GM19463 (cell line): ENCODE measurements at regions not wholly inside any gene's neighbourhood (a gene's known extent, or its start where the extent isn't known, plus 50 kb on each side); places are given as distances from the start of the nearest gene placed in this dataset.

Source experiments
- ATAC-seq: cut with Tn5 transposase; IDR thresholded peaks from one replicate; pipeline ENCODE4 v1.9.1; 2021; ENCODE audit warnings: mild to moderate bottlenecking, moderate library complexity; ENCODE audit not compliant: unreplicated experiment

GRCh38 chr6:47360388-47360787 lies 50.7 kb upstream of the TNFRSF21 start:
- ATAC-seq = peak; percentile 42

- ATAC-seq = no peak
These were observed 53.3 kb upstream of the TNFRSF21 start for GRCh38 chr6:47362857-47363461.

GRCh38 chr6:47363736-47364135 lies 54.0 kb upstream of the TNFRSF21 start:
- no peak for ATAC-seq

- ATAC-seq = no peak
These were observed 56.7 kb upstream of the TNFRSF21 start for GRCh38 chr6:47366335-47366890.

GRCh38 chr6:47371139-47371869 lies 61.6 kb upstream of the TNFRSF21 start:
- no peak for ATAC-seq

- ATAC-seq = no peak
These were observed 62.2 kb upstream of the TNFRSF21 start for GRCh38 chr6:47371870-47372255.

- ATAC-seq = no peak
These were observed 62.6 kb upstream of the TNFRSF21 start for GRCh38 chr6:47372318-47372717.

GRCh38 chr6:47375426-47375825 lies 65.7 kb upstream of the TNFRSF21 start:
- no peak for ATAC-seq

- ATAC-seq = peak; percentile 92
These were observed 67.2 kb upstream of the TNFRSF21 start for GRCh38 chr6:47376930-47377329.

GRCh38 chr6:47377971-47378370 lies 68.3 kb upstream of the TNFRSF21 start:
- ATAC-seq = no peak

- no peak for ATAC-seq
These were observed 69.6 kb upstream of the TNFRSF21 start for GRCh38 chr6:47379328-47379727.

- no peak for ATAC-seq
These were observed 70.5 kb upstream of the TNFRSF21 start for GRCh38 chr6:47380251-47380650.

GRCh38 chr6:47381036-47381435 lies 71.3 kb upstream of the TNFRSF21 start:
- no peak for ATAC-seq

GRCh38 chr6:47383360-47383759 lies 73.7 kb upstream of the TNFRSF21 start:
- no peak for ATAC-seq

- no peak for ATAC-seq
These were observed 82.0 kb upstream of the TNFRSF21 start for GRCh38 chr6:47391675-47392074.

GRCh38 chr6:47392251-47392650 lies 82.5 kb upstream of the TNFRSF21 start:
- no peak for ATAC-seq

GRCh38 chr6:47396401-47397069 lies 81.1 kb upstream of the CD2AP start:
- no peak for ATAC-seq

- ATAC-seq = no peak
These were observed 77.0 kb upstream of the CD2AP start for GRCh38 chr6:47400581-47400980.

GRCh38 chr6:47402081-47402480 lies 75.5 kb upstream of the CD2AP start:
- no peak for ATAC-seq

GRCh38 chr6:47403056-47403455 lies 74.5 kb upstream of the CD2AP start:
- ATAC-seq = no peak

GRCh38 chr6:47403801-47404200 lies 73.8 kb upstream of the CD2AP start:
- no peak for ATAC-seq

GRCh38 chr6:47404435-47404834 lies 73.2 kb upstream of the CD2AP start:
- no peak for ATAC-seq
